RWPE2 (cell line): ENCODE measurements at regions not wholly inside any gene's neighbourhood (a gene's known extent, or its start where the extent isn't known, plus 50 kb on each side); places are given as distances from the start of the nearest gene placed in this dataset.

Experiments
- ATAC-seq: fragments of 200-7000 bp; cut with Tn5 transposase; 3 replicates; pipeline ENCODE4 v1.9.1; 2021; ENCODE audit warnings: low read depth
- DNase-seq: peaks from one replicate; pipeline ENCODE4 v3.0.0-alpha.2; 2020; ENCODE audit warnings: low spot score
- H3K27ac ChIP-seq: fragments of 450-650 bp; 2 replicates; pipeline ENCODE4 v1.5.1; 2017; ENCODE audit warnings: mild to moderate bottlenecking; ENCODE audit not compliant: poor library complexity, severe bottlenecking
- H3K27me3 ChIP-seq: fragments of 250-450 bp; sonication (Bioruptor Pico); 2 replicates; pipeline ENCODE4 v1.5.1; 2021; ENCODE audit warnings: mild to moderate bottlenecking, moderate library complexity; ENCODE audit not compliant: insufficient read depth, poor library complexity, severe bottlenecking
- H3K36me3 ChIP-seq: fragments of 250-450 bp; sonication (Bioruptor Pico); 2 replicates; pipeline ENCODE4 v1.5.1; 2020; ENCODE audit warnings: low read depth, mild to moderate bottlenecking, moderate library complexity
- H3K4me1 ChIP-seq: fragments of 250-450 bp; sonication (Bioruptor Pico); 2 replicates; pipeline ENCODE4 v1.5.1; 2021; ENCODE audit warnings: mild to moderate bottlenecking, moderate library complexity; ENCODE audit not compliant: insufficient read depth, poor library complexity, severe bottlenecking
- H3K4me3 ChIP-seq: fragments of 250-450 bp; sonication (Bioruptor Pico); 2 replicates; pipeline ENCODE4 v1.5.1; 2021; ENCODE audit warnings: mild to moderate bottlenecking, moderate library complexity; ENCODE audit not compliant: severe bottlenecking
- H3K9me3 ChIP-seq: fragments of 250-450 bp; sonication (Bioruptor Pico); 2 replicates; pipeline ENCODE4 v1.5.1; 2021; ENCODE audit warnings: mild to moderate bottlenecking, moderate library complexity; ENCODE audit not compliant: severe bottlenecking
- CTCF ChIP-seq: fragments of 450-650 bp; IDR thresholded peaks from one replicate; pipeline ENCODE4 v1.5.1; 2017; ENCODE audit warnings: mild to moderate bottlenecking, moderate library complexity; ENCODE audit not compliant: poor library complexity, severe bottlenecking

GRCh38 chr11:25908726-25909125 is 423.2 kb upstream of the ANO3 start:
- DNase-seq (no peak), ATAC-seq (no peak)
- Histone ChIP-seq H3K27me3 (no peaks in the 10 kb centered on the region), H3K9me3 (no peaks in the 10 kb centered on the region), H3K4me3 (no peak overlapping the region), H3K36me3 (no peaks in the 10 kb centered on the region), H3K4me1 (no peaks in the 10 kb centered on the region), H3K27ac (no peak overlapping the region)
- no peak for TF ChIP-seq CTCF

GRCh38 chr11:25910086-25910485 is 421.8 kb upstream of the ANO3 start:
- Histone ChIP-seq H3K4me3 (no peak overlapping the region), H3K9me3 (no peaks in the 10 kb centered on the region), H3K27me3 (no peaks in the 10 kb centered on the region), H3K27ac (no peak overlapping the region), H3K4me1 (no peaks in the 10 kb centered on the region), H3K36me3 (no peaks in the 10 kb centered on the region)
- no peak for TF ChIP-seq CTCF
- ATAC-seq (no peak), DNase-seq (no peak)

- ATAC-seq (no peak), DNase-seq (no peak)
- no peak overlapping the region for H3K27ac ChIP-seq
- no peaks in the 10 kb centered on the region for H3K27me3 ChIP-seq
- TF ChIP-seq CTCF = no peak
- no peaks in the 10 kb centered on the region for H3K4me1 ChIP-seq
- H3K36me3 ChIP-seq = no peaks in the 10 kb centered on the region
- H3K4me3 ChIP-seq = no peak overlapping the region
- no peaks in the 10 kb centered on the region for H3K9me3 ChIP-seq
These were observed 411.6 kb upstream of the ANO3 start for GRCh38 chr11:25920356-25920755.

DNA sequence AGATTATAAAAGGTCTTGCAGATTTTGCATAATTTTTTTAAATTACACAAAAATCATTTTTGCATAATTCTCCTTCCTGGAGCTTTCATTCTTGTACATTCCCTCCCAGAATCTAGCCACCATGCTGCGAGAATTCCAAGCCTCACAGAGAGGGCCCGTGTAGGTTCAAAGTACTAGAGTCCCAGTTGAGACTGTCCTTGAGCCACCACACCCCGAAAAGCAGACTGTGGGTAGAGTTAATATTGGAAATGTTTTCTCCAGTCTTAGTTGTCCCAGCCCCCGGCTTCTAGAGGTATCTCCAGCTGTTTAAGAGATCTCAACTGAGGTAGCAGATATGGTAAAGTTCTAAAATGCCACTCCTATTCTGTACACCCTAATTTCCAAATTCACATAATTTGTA is 407.3 kb upstream of the ANO3 start:
- no peak overlapping the region for H3K4me3 ChIP-seq
- H3K27ac ChIP-seq = no peak overlapping the region
- H3K27me3 ChIP-seq = peaks cover 4% of the 10 kb centered on the region
- no peak for DNase-seq
- TF ChIP-seq CTCF = no peak
- ATAC-seq = no peak
- no peaks in the 10 kb centered on the region for H3K36me3 ChIP-seq
- H3K9me3 ChIP-seq = no peaks in the 10 kb centered on the region
- no peaks in the 10 kb centered on the region for H3K4me1 ChIP-seq

DNA sequence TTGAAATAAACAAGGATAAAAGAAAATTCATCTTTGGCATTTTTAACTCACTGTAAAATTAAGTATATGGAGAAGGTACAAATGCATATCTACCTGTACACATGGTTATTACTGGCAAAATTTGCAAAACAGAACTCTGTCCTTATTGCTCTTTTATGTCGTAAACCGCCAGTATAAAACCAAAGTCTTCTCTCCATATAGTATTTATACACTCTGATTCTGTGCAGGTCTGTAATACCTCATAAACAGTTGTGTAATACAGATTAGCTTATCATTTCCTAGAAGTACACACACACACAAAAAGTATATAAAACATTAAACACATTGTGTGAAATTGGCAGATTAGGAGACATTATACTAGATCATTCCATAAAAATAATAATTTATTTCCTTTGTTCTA is 406.6 kb upstream of the ANO3 start:
- Histone ChIP-seq H3K4me3 (no peak overlapping the region), H3K9me3 (no peaks in the 10 kb centered on the region), H3K36me3 (no peaks in the 10 kb centered on the region), H3K4me1 (no peaks in the 10 kb centered on the region), H3K27me3 (peaks cover 4% of the 10 kb centered on the region), H3K27ac (no peak overlapping the region)
- ATAC-seq (no peak), DNase-seq (no peak)
- TF ChIP-seq CTCF = no peak
